ENCODE measurements at regions not wholly inside any gene's neighbourhood (a gene's known extent, or its start where the extent isn't known, plus 50 kb on each side); places are given as distances from the start of the nearest gene placed in this dataset.

GRCh38 chr14:87108726-87109125, 884.3 kb downstream of the GALC start:
- TF ChIP-seq POLR2A (IDR thresholded peaks at IDR 0.05) = no peak
- no peak for TF ChIP-seq CTCF (IDR thresholded peaks at IDR 0.05)

Data from thyroid gland (tissue), 4 donors.